ENCODE measurements at regions not wholly inside any gene's neighbourhood (a gene's known extent, or its start where the extent isn't known, plus 50 kb on each side); places are given as distances from the start of the nearest gene placed in this dataset.

GRCh38 chr16:49970797-49971431, 54.1 kb upstream of the CNEP1R1 start:
- TF ChIP-seq CTCF (IDR thresholded peaks at IDR 0.05; ENCODE audit: extremely low read depth in 1 of 2, insufficient read depth in 1 of 2, low read depth in 1 of 2, low read length in 2 of 2) (no peak), MAX (IDR thresholded peaks at IDR 0.05; ENCODE audit: insufficient read depth, insufficient read length) (no peak), EZH2 (IDR thresholded peaks at IDR 0.05; ENCODE audit: borderline replicate concordance, low read depth, low read length, severe bottlenecking) (no peak), POLR2A (IDR thresholded peaks at IDR 0.05; ENCODE audit: low read depth, low read length) (no peak), POLR2AphosphoS5 (IDR thresholded peaks at IDR 0.05; ENCODE audit: insufficient read depth, low read depth, low read length) (no peak), JUN (IDR thresholded peaks at IDR 0.05; ENCODE audit: borderline replicate concordance, insufficient read depth, insufficient read length, low read depth) (no peak)
